VCaP (cell line): ENCODE measurements at regions not wholly inside any gene's neighbourhood (a gene's known extent, or its start where the extent isn't known, plus 50 kb on each side); places are given as distances from the start of the nearest gene placed in this dataset.

Experiments
- H3K27ac ChIP-seq: fragments of 450-650 bp; 2 replicates; pipeline ENCODE4 v1.5.1; 2017
- CTCF ChIP-seq: fragments of 450-650 bp; conservative IDR thresholded peaks from 2 replicates; pipeline ENCODE4 v1.5.1; 2017; ENCODE audit warnings: mild to moderate bottlenecking, moderate library complexity

DNA sequence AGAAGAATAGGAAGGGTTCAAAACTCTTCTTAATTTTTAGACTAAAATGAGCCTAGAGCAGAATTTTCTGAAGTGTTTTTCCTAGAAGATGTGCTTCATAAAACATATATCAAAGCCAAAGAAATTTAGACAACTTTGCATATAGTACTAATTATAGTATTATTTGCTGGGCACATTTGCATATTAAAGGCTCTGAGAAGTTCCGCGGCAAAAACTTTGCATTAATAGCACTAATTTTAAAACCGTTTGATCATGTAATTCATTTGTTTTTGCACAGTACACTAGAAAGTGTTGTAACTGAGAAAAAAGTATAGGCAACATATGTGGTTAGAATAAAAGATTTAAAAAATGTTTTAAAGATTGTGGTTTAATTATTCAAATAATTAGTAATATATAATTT, 412.0 kb upstream of the NR2F2 start:
- H3K27ac ChIP-seq: no peak overlapping the region
- no peak for TF ChIP-seq CTCF

- no peak overlapping the region for H3K27ac ChIP-seq
- TF ChIP-seq CTCF: no peak
These were observed 411.0 kb upstream of the NR2F2 start for GRCh38 chr15:95919460-95919859.

- no peak for TF ChIP-seq CTCF
- no peak overlapping the region for H3K27ac ChIP-seq
These were observed 409.1 kb upstream of the NR2F2 start for GRCh38 chr15:95921404-95921803.

GRCh38 chr15:95922431-95922830, 408.1 kb upstream of the NR2F2 start:
- H3K27ac ChIP-seq: no peak overlapping the region
- no peak for TF ChIP-seq CTCF

DNA sequence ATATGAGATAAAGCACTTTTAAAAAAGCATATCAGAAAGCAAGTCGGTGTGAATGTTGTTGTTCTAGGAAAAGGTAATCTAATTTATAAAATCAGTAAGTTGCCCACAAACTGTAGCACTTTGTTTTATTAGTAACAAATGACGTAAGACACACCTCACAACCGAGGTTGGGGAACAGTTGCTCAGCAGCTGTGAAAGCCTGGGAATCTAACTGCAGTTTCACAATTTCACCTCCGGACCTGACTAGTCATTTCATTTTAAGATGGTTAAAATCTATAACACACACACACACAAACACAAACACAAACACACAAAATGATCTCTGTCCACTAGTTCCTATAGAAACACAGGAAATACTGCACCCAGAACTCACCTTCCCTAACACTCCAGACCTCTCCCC, 406.7 kb upstream of the NR2F2 start:
- no peak overlapping the region for H3K27ac ChIP-seq
- TF ChIP-seq CTCF: no peak

DNA sequence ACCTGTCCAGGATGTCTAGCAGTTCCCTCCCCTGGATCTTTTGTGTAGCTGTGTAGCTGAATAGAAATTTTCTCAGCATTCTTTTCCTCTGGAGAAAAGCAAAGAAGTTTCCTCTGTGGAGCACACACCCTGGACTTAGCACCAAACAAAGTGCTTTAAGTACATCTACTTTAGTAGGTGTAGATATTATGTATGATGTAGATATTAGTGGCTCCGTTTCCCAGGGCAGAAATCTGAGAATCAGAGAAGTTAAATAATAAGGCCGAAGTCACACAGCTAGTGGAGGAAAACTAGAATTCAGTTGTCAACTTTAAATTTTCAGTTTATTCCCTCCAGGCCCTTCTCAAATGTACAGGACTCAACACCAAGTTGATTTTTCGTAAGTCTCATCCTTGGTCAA, 401.7 kb upstream of the NR2F2 start:
- TF ChIP-seq CTCF: no peak
- no peak overlapping the region for H3K27ac ChIP-seq

- no peak for TF ChIP-seq CTCF
- no peak overlapping the region for H3K27ac ChIP-seq
These were observed 401.2 kb upstream of the NR2F2 start for GRCh38 chr15:95929232-95929846.
